ENCODE measurements at regions not wholly inside any gene's neighbourhood (a gene's known extent, or its start where the extent isn't known, plus 50 kb on each side); places are given as distances from the start of the nearest gene placed in this dataset.

GRCh38 chr5:124859027-124859426 lies 112.6 kb upstream of the ZNF608 start:
- WGBS, result 90% methylated on average over 4 of the region's 4 CpGs
- Histone ChIP-seq H3K4me3 (ENCODE audit: low read depth in 1 of 3, low read length in 3 of 3) (no peak overlapping the region), H3K4me1 (ENCODE audit: control insufficient read depth in 4 of 4, insufficient read depth in 4 of 4, low read length in 3 of 4) (no peaks in the 10 kb centered on the region), H3K36me3 (ENCODE audit: control insufficient read depth in 4 of 4, insufficient read depth in 3 of 4, low read depth in 1 of 4, low read length in 3 of 4) (no peaks in the 10 kb centered on the region), H3K9me3 (ENCODE audit: control insufficient read depth in 4 of 4, low read length in 3 of 4) (no peaks in the 10 kb centered on the region), H3K27me3 (ENCODE audit: control insufficient read depth in 4 of 4, insufficient read depth in 4 of 4, low read length in 3 of 4) (no peaks in the 10 kb centered on the region), H3K27ac (ENCODE audit: low read depth in 1 of 2, low read length in 2 of 2) (no peak overlapping the region), H3K9ac (ENCODE audit: low read depth in 1 of 2, low read length in 2 of 2) (no peak overlapping the region)
- TF ChIP-seq YY1 (IDR thresholded peaks at IDR 0.05) (no peak), MAX (IDR thresholded peaks at IDR 0.05) (no peak), ZBTB33 (IDR thresholded peaks at IDR 0.05) (no peak), SP1 (IDR thresholded peaks at IDR 0.05) (no peak), NR2F2 (IDR thresholded peaks at IDR 0.05) (no peak), ATF3 (IDR thresholded peaks at IDR 0.05) (no peak), HNF4A (conservative IDR thresholded peaks at IDR 0.05) (no peak), TAF1 (conservative IDR thresholded peaks at IDR 0.05) (no peak), JUND (IDR thresholded peaks at IDR 0.05) (no peak), HNF4G (IDR thresholded peaks at IDR 0.05) (no peak), RXRA (IDR thresholded peaks at IDR 0.05) (no peak)
- no peak for DNase-seq (ENCODE audit: low spot score)

DNA sequence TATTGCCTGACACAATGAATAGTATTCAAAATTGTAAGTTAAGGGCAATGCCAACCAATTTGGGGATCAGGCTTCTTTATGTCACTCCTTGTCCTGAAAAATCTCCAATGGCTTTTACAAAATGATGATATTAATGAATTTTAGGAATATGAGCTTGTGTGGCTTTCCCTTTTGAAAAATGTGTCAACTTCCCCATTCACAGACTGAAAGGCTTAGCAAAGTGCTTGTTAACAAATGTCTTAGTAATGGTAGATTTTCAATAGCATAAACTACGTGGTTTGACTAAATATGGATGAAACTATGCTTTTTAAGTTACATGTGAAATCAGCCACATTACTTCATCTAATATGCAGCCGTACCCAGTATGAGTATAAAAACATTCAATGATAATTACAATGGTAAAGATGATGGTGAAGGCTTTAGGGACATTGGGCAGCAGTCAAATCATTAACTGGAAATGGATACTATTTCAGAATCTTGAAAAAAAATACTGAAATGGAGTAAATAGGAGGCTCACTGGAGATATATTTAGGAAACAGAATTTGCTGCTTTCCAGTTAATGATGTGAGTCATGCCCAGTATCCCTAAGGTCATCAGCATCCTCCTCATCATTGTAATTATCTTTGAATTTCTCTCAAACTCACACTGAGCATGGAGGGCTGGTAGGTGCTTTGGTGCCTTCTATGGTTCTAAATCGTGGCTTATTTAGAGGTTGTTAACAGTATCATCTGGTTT lies 113.3 kb upstream of the ZNF608 start:
- no peak for DNase-seq (ENCODE audit: low spot score)
- TF ChIP-seq RAD21 (IDR thresholded peaks at IDR 0.05) (no peak), FOXA1 (IDR thresholded peaks at IDR 0.05) (no peak), TAF1 (conservative IDR thresholded peaks at IDR 0.05) (no peak), YY1 (IDR thresholded peaks at IDR 0.05) (no peak), EGR1 (IDR thresholded peaks at IDR 0.05; ENCODE audit: low read depth in 2 of 2) (no peak)
- H3K9ac ChIP-seq (ENCODE audit: low read depth in 1 of 2, low read length in 2 of 2), result no peak overlapping the region
- H3K4me3 ChIP-seq (ENCODE audit: low read depth in 1 of 3, low read length in 3 of 3), result no peak overlapping the region
- H3K36me3 ChIP-seq (ENCODE audit: control insufficient read depth in 4 of 4, insufficient read depth in 3 of 4, low read depth in 1 of 4, low read length in 3 of 4), result no peaks in the 10 kb centered on the region
- no peaks in the 10 kb centered on the region for H3K27me3 ChIP-seq (ENCODE audit: control insufficient read depth in 4 of 4, insufficient read depth in 4 of 4, low read length in 3 of 4)
- no peaks in the 10 kb centered on the region for H3K9me3 ChIP-seq (ENCODE audit: control insufficient read depth in 4 of 4, low read length in 3 of 4)
- H3K27ac ChIP-seq (ENCODE audit: low read depth in 1 of 2, low read length in 2 of 2), result no peak overlapping the region
- H3K4me1 ChIP-seq (ENCODE audit: control insufficient read depth in 4 of 4, insufficient read depth in 4 of 4, low read length in 3 of 4), result no peaks in the 10 kb centered on the region
- 72% methylated on average over 3 of the region's 3 CpGs for WGBS

DNA sequence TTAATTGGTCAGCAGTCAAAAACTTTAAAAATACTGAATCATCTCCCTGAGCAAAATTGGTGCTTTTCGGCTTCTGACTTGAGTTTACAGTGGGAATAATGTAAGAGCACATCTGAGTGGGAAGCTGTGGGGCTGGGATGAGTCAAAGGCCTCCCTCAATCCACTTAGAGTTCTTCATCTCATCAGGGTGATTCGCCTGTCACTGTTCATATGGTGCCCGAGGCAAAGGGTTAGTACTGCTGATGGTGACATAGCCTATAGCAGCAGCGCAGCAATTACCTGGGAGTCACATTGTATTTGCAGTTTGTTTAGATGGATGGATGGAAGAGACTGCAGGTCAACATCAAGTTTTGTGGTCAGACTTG lies 113.8 kb upstream of the ZNF608 start:
- 87% methylated on average over 4 of the region's 4 CpGs for WGBS

More for the DNA sequence above, 113.8 kb upstream of the ZNF608 start:
- TF ChIP-seq MAX (IDR thresholded peaks at IDR 0.05) (no peak), FOXA2 (IDR thresholded peaks at IDR 0.05) (no peak), EGR1 (IDR thresholded peaks at IDR 0.05; ENCODE audit: low read depth in 2 of 2) (no peak), YY1 (IDR thresholded peaks at IDR 0.05) (no peak), TAF1 (conservative IDR thresholded peaks at IDR 0.05) (no peak), GABPA (IDR thresholded peaks at IDR 0.05 in 1 of 2, conservative IDR thresholded peaks at IDR 0.05 in 1 of 2) (no peak), RAD21 (IDR thresholded peaks at IDR 0.05) (no peak), FOXA1 (IDR thresholded peaks at IDR 0.05) (no peak), RXRA (IDR thresholded peaks at IDR 0.05) (no peak), NR2F2 (IDR thresholded peaks at IDR 0.05) (no peak), HNF4A (conservative IDR thresholded peaks at IDR 0.05) (no peak), HNF4G (IDR thresholded peaks at IDR 0.05) (no peak)
- TF ChIP-seq, protein P1, sequence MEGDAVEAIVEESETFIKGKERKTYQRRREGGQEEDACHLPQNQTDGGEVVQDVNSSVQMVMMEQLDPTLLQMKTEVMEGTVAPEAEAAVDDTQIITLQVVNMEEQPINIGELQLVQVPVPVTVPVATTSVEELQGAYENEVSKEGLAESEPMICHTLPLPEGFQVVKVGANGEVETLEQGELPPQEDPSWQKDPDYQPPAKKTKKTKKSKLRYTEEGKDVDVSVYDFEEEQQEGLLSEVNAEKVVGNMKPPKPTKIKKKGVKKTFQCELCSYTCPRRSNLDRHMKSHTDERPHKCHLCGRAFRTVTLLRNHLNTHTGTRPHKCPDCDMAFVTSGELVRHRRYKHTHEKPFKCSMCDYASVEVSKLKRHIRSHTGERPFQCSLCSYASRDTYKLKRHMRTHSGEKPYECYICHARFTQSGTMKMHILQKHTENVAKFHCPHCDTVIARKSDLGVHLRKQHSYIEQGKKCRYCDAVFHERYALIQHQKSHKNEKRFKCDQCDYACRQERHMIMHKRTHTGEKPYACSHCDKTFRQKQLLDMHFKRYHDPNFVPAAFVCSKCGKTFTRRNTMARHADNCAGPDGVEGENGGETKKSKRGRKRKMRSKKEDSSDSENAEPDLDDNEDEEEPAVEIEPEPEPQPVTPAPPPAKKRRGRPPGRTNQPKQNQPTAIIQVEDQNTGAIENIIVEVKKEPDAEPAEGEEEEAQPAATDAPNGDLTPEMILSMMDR (IDR thresholded peaks at IDR 0.05; ENCODE audit: low read depth, low read length, missing input control), result no peak
- TF ChIP-seq, protein P2, sequence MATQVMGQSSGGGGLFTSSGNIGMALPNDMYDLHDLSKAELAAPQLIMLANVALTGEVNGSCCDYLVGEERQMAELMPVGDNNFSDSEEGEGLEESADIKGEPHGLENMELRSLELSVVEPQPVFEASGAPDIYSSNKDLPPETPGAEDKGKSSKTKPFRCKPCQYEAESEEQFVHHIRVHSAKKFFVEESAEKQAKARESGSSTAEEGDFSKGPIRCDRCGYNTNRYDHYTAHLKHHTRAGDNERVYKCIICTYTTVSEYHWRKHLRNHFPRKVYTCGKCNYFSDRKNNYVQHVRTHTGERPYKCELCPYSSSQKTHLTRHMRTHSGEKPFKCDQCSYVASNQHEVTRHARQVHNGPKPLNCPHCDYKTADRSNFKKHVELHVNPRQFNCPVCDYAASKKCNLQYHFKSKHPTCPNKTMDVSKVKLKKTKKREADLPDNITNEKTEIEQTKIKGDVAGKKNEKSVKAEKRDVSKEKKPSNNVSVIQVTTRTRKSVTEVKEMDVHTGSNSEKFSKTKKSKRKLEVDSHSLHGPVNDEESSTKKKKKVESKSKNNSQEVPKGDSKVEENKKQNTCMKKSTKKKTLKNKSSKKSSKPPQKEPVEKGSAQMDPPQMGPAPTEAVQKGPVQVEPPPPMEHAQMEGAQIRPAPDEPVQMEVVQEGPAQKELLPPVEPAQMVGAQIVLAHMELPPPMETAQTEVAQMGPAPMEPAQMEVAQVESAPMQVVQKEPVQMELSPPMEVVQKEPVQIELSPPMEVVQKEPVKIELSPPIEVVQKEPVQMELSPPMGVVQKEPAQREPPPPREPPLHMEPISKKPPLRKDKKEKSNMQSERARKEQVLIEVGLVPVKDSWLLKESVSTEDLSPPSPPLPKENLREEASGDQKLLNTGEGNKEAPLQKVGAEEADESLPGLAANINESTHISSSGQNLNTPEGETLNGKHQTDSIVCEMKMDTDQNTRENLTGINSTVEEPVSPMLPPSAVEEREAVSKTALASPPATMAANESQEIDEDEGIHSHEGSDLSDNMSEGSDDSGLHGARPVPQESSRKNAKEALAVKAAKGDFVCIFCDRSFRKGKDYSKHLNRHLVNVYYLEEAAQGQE (IDR thresholded peaks at IDR 0.05), result no peak
- H3K9ac ChIP-seq (ENCODE audit: low read depth in 1 of 2, low read length in 2 of 2), result no peak overlapping the region
- H3K4me3 ChIP-seq (ENCODE audit: low read depth in 1 of 3, low read length in 3 of 3), result no peak overlapping the region
- no peak for DNase-seq (ENCODE audit: low spot score)
- no peaks in the 10 kb centered on the region for H3K36me3 ChIP-seq (ENCODE audit: control insufficient read depth in 4 of 4, insufficient read depth in 3 of 4, low read depth in 1 of 4, low read length in 3 of 4)
- H3K4me1 ChIP-seq (ENCODE audit: control insufficient read depth in 4 of 4, insufficient read depth in 4 of 4, low read length in 3 of 4), result no peaks in the 10 kb centered on the region
- H3K27me3 ChIP-seq (ENCODE audit: control insufficient read depth in 4 of 4, insufficient read depth in 4 of 4, low read length in 3 of 4), result no peaks in the 10 kb centered on the region
- H3K9me3 ChIP-seq (ENCODE audit: control insufficient read depth in 4 of 4, low read length in 3 of 4), result no peaks in the 10 kb centered on the region
- no peak overlapping the region for H3K27ac ChIP-seq (ENCODE audit: low read depth in 1 of 2, low read length in 2 of 2)

All from liver (tissue), 8 donors.